Fibroblast of pulmonary artery (primary cell): ENCODE measurements at regions not wholly inside any gene's neighbourhood (a gene's known extent, or its start where the extent isn't known, plus 50 kb on each side); places are given as distances from the start of the nearest gene placed in this dataset.
A peak's percentile ranks its signal among the peaks of the same experiment; 100 is the strongest.

Source experiments
- DNase-seq: peaks from one replicate; pipeline ENCODE4 v3.0.0-alpha.2; 2010; ENCODE audit warnings: low read depth
- H3K4me3 ChIP-seq: replicated peaks from 2 replicates; pipeline ENCODE4 v1.5.1; 2011; ENCODE audit warnings: low read depth, mild to moderate bottlenecking, control low read depth, low read length, moderate library complexity
- CTCF ChIP-seq: IDR thresholded peaks from 2 replicates; pipeline ENCODE4 v1.5.1; 2011; ENCODE audit warnings: mild to moderate bottlenecking, control low read depth, low read length, inconsistent platforms; ENCODE audit errors: missing control alignments

GRCh38 chr10:83252169-83252568 is 887.1 kb upstream of the GHITM start:
- no peak for DNase-seq
- no peak overlapping the region for H3K4me3 ChIP-seq
- no peak for TF ChIP-seq CTCF

- TF ChIP-seq CTCF = no peak
- no peak overlapping the region for H3K4me3 ChIP-seq
- no peak for DNase-seq
Measured at GRCh38 chr10:83252596-83252995, 886.7 kb upstream of the GHITM start.

GRCh38 chr10:83253011-83253671 is 886.2 kb upstream of the GHITM start:
- no peak overlapping the region for H3K4me3 ChIP-seq
- no peak for TF ChIP-seq CTCF
- DNase-seq = no peak

GRCh38 chr10:83254698-83255097 is 884.6 kb upstream of the GHITM start:
- TF ChIP-seq CTCF = no peak
- no peak for DNase-seq
- no peak overlapping the region for H3K4me3 ChIP-seq

- TF ChIP-seq CTCF = no peak
- no peak overlapping the region for H3K4me3 ChIP-seq
- no peak for DNase-seq
Measured at GRCh38 chr10:83262434-83262833, 876.9 kb upstream of the GHITM start.

GRCh38 chr10:83272666-83273434 is 866.5 kb upstream of the GHITM start:
- no peak overlapping the region for H3K4me3 ChIP-seq
- DNase-seq = peak; percentile 10
- no peak for TF ChIP-seq CTCF

GRCh38 chr10:83274088-83274487 is 865.2 kb upstream of the GHITM start:
- no peak for TF ChIP-seq CTCF
- no peak overlapping the region for H3K4me3 ChIP-seq
- DNase-seq = no peak
